ENCODE measurements at regions not wholly inside any gene's neighbourhood (a gene's known extent, or its start where the extent isn't known, plus 50 kb on each side); places are given as distances from the start of the nearest gene placed in this dataset.

DNA sequence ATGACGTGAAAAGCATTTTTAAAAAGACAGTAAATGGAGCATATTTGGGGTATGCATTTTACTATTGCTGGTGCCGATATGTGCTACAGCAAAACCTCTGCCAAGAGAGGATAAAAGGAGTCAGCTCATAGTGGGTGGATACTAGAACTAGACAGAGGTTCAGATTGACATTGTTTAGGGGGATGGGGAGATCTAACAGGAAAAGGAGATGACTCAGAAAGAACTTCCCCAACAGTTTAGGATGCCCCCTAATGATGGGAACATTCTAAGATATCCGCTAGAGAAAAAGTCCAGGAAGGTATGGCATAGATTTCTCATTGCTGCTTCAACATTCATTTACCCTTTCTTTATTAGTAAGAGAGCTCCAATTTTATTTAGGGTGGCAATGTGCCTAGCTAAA lies 110.5 kb upstream of the CLEC14A start:
- Histone ChIP-seq H2AFZ (ENCODE audit: low read depth, low read length) (no peak overlapping the region), H3K9me1 (ENCODE audit: control insufficient read depth, insufficient read depth, low read length) (no peaks in the 10 kb centered on the region), H3K4me1 (replicated peaks in 1 of 2; ENCODE audit: control insufficient read depth in 2 of 2, insufficient read depth in 2 of 2, low read length in 2 of 2) (no peaks in the 10 kb centered on the region), H3K4me3 (no peak overlapping the region), H3K4me2 (ENCODE audit: insufficient read depth, low read length) (no peak overlapping the region), H3K36me3 (ENCODE audit: control insufficient read depth, insufficient read depth, low read length) (no peaks in the 10 kb centered on the region), H4K20me1 (replicated peaks; ENCODE audit: control insufficient read depth, insufficient read depth, low read length) (no peaks in the 10 kb centered on the region), H3K9ac (ENCODE audit: insufficient read depth in 1 of 2, low read depth in 2 of 2, low read length in 2 of 2) (no peak overlapping the region), H3K79me2 (ENCODE audit: control insufficient read depth, insufficient read depth, low read length) (no peaks in the 10 kb centered on the region), H3K27ac (ENCODE audit: extremely low read depth, low read depth, low read length) (no peak overlapping the region), H3K27me3 (ENCODE audit: control insufficient read depth in 2 of 2, insufficient read depth in 2 of 2, low read length in 2 of 2) (no peaks in the 10 kb centered on the region), H3K9me3 (replicated peaks; ENCODE audit: control insufficient read depth, insufficient read depth, low read depth, low read length) (no peaks in the 10 kb centered on the region)
- ChIA-PET POLR2A (no interaction called here), CTCF (ENCODE audit: low intra/inter-chr PET ratio) (no interaction called here)
- 0% methylated on average over 3 of the region's 3 CpGs for WGBS (ENCODE audit: insufficient coverage, low coverage, missing lambda C conversion rate)
- FAIRE-seq (no peak), DNase-seq (ENCODE audit: extremely low read depth in 1 of 4, low spot score in 3 of 4) (no peak), ATAC-seq (no peak)
- no peak for TF ChIP-seq NFATC3 (IDR thresholded peaks at IDR 0.05)
- no peak for TF ChIP-seq LCOR (CRISPR knock-in tag; IDR thresholded peaks at IDR 0.05)
- BruUV-seq (replicated peaks), result no TSS peak
- in situ Hi-C loops (cut with MboI) (no loop called here), intact Hi-C loops (cut with micrococcal nuclease) (no loop called here)

DNA sequence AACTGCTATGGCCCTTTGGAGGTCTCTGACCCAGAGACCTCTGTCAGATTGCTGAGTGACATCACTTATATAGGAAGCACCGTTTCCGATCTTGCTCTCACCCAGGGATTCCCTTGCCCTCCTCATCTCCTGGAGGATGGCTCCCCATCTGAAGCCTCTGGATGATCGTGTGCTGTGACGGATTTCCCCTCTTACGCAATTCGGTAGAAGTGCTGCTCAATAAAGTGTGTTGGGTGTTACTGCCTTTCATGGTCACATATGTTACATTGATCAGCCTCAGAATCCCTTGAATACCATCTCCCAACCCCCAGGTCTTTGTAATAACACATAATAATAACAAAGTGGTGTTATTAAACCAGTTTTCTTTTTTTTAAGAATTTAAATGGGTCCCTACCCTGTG lies 107.3 kb upstream of the CLEC14A start:
- Histone ChIP-seq H3K79me2 (ENCODE audit: control insufficient read depth, insufficient read depth, low read length) (no peaks in the 10 kb centered on the region), H3K4me2 (ENCODE audit: insufficient read depth, low read length) (no peak overlapping the region), H4K20me1 (replicated peaks; ENCODE audit: control insufficient read depth, insufficient read depth, low read length) (no peaks in the 10 kb centered on the region), H3K4me1 (replicated peaks in 1 of 2; ENCODE audit: control insufficient read depth in 2 of 2, insufficient read depth in 2 of 2, low read length in 2 of 2) (no peaks in the 10 kb centered on the region), H3K27ac (ENCODE audit: extremely low read depth, low read depth, low read length) (no peak overlapping the region), H3K4me3 (no peak overlapping the region), H3K9me1 (ENCODE audit: control insufficient read depth, insufficient read depth, low read length) (no peaks in the 10 kb centered on the region), H3K27me3 (ENCODE audit: control insufficient read depth in 2 of 2, insufficient read depth in 2 of 2, low read length in 2 of 2) (no peaks in the 10 kb centered on the region), H2AFZ (ENCODE audit: low read depth, low read length) (no peak overlapping the region), H3K9me3 (replicated peaks; ENCODE audit: control insufficient read depth, insufficient read depth, low read depth, low read length) (no peaks in the 10 kb centered on the region), H3K36me3 (ENCODE audit: control insufficient read depth, insufficient read depth, low read length) (no peaks in the 10 kb centered on the region), H3K9ac (ENCODE audit: insufficient read depth in 1 of 2, low read depth in 2 of 2, low read length in 2 of 2) (no peak overlapping the region)
- TF ChIP-seq FOXA3 (CRISPR knock-in tag; conservative IDR thresholded peaks at IDR 0.05 in 1 of 2, IDR thresholded peaks at IDR 0.05 in 1 of 2), result no peak
- no peak for TF ChIP-seq HDGF (IDR thresholded peaks at IDR 0.05)
- no peak for TF ChIP-seq HDAC6 (IDR thresholded peaks at IDR 0.05; ENCODE audit: low read depth, low read length)
- TF ChIP-seq PCBP1 (IDR thresholded peaks at IDR 0.05; ENCODE audit: low read depth, low read length, poor library complexity, severe bottlenecking), result no peak
- TF ChIP-seq ZNF77 (CRISPR knock-in tag; IDR thresholded peaks at IDR 0.05), result no peak
- CTCF ChIA-PET (ENCODE audit: low intra/inter-chr PET ratio), result no interaction called here
- BruUV-seq (replicated peaks), result no TSS peak
- DNase-seq (ENCODE audit: extremely low read depth in 1 of 4, low spot score in 3 of 4), result no peak
- POLR2A ChIA-PET, result no interaction called here
- no peak for FAIRE-seq
- in situ Hi-C loops (cut with MboI), result no loop called here
- intact Hi-C loops (cut with micrococcal nuclease), result no loop called here
- 0% methylated on average over 6 of the region's 6 CpGs for WGBS (ENCODE audit: insufficient coverage, low coverage, missing lambda C conversion rate)
- no peak for ATAC-seq
